ENCODE measurements at regions not wholly inside any gene's neighbourhood (a gene's known extent, or its start where the extent isn't known, plus 50 kb on each side); places are given as distances from the start of the nearest gene placed in this dataset.

DNA sequence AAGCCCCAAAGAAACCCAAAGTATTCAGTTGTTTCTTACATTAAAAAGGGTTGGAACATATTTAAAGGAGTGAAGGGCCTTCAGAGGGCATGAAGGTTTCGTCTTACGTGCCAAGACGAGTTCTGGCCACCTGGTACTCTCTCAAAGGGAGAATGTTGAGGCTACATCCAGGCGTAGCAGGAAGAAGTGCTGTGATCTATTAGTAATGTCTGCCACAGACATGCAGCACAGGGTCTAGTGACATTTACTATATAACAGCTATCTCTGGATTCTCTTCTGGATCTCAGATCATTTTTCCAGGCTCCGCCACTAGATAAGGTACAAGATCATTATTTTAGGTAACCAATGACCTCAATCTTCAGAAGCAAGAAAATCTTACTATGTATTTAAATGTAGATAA, 76.5 kb upstream of the ARID5B start:
- TF ChIP-seq, protein P1, sequence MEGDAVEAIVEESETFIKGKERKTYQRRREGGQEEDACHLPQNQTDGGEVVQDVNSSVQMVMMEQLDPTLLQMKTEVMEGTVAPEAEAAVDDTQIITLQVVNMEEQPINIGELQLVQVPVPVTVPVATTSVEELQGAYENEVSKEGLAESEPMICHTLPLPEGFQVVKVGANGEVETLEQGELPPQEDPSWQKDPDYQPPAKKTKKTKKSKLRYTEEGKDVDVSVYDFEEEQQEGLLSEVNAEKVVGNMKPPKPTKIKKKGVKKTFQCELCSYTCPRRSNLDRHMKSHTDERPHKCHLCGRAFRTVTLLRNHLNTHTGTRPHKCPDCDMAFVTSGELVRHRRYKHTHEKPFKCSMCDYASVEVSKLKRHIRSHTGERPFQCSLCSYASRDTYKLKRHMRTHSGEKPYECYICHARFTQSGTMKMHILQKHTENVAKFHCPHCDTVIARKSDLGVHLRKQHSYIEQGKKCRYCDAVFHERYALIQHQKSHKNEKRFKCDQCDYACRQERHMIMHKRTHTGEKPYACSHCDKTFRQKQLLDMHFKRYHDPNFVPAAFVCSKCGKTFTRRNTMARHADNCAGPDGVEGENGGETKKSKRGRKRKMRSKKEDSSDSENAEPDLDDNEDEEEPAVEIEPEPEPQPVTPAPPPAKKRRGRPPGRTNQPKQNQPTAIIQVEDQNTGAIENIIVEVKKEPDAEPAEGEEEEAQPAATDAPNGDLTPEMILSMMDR (conservative IDR thresholded peaks at IDR 0.05 in 1 of 2, IDR thresholded peaks at IDR 0.05 in 1 of 2; ENCODE audit: extremely low read depth in 1 of 2, insufficient read depth in 1 of 2, low read depth in 1 of 2, low read length in 2 of 2), result no peak
- no peak for TF ChIP-seq EZH2 (IDR thresholded peaks at IDR 0.05; ENCODE audit: borderline replicate concordance, low read length)
